Heart left ventricle (tissue), 13 donors: ENCODE measurements at regions not wholly inside any gene's neighbourhood (a gene's known extent, or its start where the extent isn't known, plus 50 kb on each side); places are given as distances from the start of the nearest gene placed in this dataset.

ENCODE experiments used
- CTCF ChIP-seq, 12 donors: fragments of 200-600 bp; sonication (generic) in 4 of 12; IDR thresholded peaks; one replicate each; pipeline versions ENCODE4 v1.5.0 to v1.8.0; 2018 to 2022; ENCODE audit warnings: antibody characterized with exemption in 12 of 12, mild to moderate bottlenecking in 5 of 12
- POLR2A ChIP-seq, 2 donors: fragments of 450-650 bp; IDR thresholded peaks; one replicate each; pipeline ENCODE4 v1.6.1; 2017; ENCODE audit warnings: antibody characterized with exemption in 2 of 2, mild to moderate bottlenecking in 2 of 2, moderate library complexity in 2 of 2
- donor health status: ischemic (EF 13 %, LVEDD 7.1; RV severe dilation, severe dysfunction).
- donor health status: DM: no; HTN: yes; CAD: no.
- donor health status: DM: no; HTN: no; CAD: no.
- donor health status: ischemic (EF 25% LVEDD 6.9; RV normal size, moderate dysfunction).
- donor health status: ischemic (EF 25% LVEDD 5.7; RV mildly dilated, moderate dysfunction).
- donor health status: ischemic (EF 35%, LVEDD 5.7; RV mildly dilated, moderate dysfunction).
- donor health status: nonischemic (EF 11% LVEDD 7.7; RV severe dilation, severe dysfunction).
- donor health status: DM: yes; HTN: yes; CAD: no.
- donor health status: PGD.
- donor health status: ischemic (EF 29% LVEDD 5.4; RV normal size, mild dysfunction).
- donor health status: nonischemic (EF 23%, LVEDD 6.1; RV moderate dilation, normal function).

- TF ChIP-seq CTCF (IDR thresholded peaks at IDR 0.05) (no peak), POLR2A (IDR thresholded peaks at IDR 0.05) (no peak)
Observed at GRCh38 chr9:108395421-108395820, 460.4 kb downstream of the ACTL7B start.
